ENCODE measurements at regions not wholly inside any gene's neighbourhood (a gene's known extent, or its start where the extent isn't known, plus 50 kb on each side); places are given as distances from the start of the nearest gene placed in this dataset.

DNA sequence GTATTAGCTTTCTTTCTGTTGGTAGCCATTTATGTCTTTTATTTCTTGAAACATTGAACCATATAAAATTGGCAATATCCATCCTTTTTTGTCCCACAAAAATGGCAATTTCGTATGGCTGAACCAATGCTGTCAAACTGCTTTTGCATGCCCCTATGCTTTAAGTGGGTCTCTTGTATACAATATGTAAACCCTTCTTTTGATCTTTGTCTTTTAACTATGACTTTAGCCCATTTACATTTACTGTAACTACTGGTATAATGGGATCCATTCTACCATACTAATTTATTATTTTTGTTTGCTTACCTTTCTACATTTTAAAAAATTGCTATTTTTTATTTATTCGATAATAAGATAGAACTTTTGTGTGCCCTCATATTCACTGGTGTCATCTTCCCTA, 93.4 kb downstream of the TENT4A start:
- DNase-seq: no peak

DNA sequence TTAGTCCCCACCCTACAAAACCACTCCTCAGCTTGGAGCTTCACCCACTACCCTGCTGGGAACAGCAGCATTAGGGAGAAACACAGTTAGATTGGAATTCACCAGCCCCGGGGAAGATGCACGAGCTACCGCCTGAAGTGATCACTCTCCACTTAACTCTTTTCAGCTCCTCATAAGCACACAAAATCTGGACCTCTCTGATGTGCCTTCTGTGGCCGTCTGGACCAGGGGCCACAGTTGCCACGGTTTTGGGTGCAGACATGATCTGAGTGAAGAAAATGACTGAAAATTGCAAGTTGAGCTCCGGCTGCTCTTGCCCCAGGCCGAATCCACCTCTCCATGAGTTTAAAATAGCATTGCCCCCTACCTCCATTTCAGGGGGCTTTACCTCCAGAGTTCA, 95.2 kb downstream of the TENT4A start:
- no peak for DNase-seq

DNA sequence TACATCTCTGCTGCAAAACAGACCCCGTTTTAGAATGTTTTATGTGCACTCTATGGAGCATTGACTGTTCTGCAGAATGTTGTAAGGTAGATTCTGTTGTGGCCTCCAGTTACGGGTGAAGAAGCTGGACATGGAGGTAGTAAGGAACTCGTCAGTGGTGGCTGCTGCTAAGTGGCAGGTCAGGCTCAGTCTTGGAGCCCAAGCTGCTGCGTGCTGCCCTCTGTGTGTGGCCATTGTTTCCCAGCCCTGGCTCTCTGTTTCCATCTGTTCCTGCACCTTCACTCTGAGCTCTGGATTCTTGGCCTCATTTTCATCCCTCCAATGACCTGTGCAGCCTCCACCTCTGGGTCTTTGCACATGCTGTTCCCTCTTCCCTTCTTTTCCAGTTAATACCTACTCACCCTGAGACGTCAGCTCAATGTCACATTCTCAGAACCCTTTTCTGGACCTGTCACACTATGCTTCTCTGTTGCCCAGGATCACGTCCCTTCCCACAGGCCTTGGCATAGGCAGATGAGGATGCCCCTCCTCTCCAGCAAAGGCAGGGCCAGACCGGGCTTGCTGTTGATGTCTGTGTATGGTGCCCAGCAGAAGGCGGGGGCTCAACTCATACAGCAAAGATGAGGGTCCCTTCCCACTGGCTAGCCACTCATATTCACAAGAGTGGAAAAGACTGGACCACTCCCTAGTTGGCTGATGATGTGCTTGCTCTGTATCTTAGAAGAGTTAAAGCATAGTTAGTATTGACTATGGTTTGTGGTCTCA, 97.6 kb downstream of the TENT4A start:
- DNase-seq: no peak

DNA sequence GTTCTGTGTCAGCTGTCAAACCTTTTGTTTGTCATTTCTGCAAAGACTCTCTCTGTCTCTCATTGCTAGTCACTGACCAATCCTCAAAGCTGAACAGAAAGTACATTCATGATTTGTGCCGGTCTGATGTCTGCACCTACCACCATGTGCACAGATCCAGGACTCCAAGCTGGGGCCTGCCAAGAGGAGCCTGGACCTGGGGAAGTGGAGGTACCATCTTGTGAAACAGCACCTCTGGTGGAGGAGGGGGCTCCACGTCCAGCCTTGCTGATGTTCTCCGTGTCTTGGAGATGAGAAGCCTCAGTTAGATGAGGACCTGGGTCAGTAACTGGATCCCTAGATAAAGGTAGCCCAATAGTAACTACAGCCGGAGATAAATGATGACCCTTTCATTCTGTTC, 98.9 kb downstream of the TENT4A start:
- no peak for DNase-seq

DNA sequence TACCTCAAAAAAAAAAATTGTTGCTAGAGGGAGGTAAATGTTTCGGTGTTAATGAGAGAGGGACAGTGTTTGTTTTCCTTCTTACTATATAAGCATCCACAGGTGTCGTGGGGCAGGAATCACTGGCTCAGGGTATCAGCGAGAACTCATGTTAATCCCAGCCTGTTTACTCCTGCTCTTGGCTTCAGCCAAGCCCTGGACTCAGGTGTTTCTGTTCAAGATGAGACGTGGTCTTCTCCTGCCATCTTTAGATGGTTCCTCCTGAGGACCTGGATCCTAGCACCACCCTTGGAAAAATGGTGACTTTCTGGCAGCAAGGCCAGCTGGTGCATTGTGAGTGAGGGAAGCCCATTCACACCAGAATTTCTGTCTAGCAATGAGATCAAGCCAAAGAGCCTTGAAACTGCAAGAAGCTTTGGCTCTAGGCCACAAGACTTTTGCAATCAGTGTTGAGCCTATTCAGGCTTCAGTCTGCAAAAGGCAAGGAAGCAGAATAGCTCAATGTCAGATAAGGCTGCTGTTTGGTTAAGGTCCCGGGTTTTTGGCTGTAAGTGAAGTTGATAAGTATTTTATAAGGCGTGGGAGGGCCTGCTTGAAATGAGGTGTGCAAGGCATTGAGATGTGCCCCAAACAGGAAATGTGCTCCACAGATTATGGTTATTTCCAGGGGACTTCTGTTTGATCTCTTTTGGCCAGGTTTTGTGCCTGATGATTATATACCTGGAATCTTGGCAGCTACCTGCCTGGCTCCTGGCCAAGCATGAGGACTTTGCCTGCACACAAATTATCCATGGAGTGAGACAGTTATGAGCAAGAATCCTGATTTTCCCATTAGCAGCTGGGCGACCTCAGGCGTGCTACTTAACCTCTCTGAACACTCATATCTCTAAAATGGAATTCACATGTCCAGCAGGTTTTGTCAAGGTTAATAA, 99.8 kb downstream of the TENT4A start:
- DNase-seq: no peak

DNA sequence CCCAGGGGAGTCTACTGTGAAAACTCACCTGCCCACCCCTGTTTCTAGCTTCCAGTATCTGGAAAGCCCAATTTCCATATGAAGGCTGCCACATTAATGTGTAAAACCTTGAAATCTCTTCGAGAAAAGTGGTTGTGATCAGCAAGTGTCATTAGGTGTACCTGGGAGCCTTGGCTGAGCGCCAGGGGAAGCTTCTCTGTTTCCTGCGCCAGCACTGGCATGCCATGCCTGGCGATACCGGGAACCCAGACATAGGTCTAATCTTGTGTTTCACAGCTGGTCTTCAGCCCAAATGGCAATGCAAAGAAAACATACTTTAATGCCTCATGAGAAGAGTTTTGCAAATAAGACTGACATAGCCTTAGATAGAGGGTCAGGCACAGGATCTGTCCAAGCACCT, 101.6 kb downstream of the TENT4A start:
- no peak for DNase-seq

DNA sequence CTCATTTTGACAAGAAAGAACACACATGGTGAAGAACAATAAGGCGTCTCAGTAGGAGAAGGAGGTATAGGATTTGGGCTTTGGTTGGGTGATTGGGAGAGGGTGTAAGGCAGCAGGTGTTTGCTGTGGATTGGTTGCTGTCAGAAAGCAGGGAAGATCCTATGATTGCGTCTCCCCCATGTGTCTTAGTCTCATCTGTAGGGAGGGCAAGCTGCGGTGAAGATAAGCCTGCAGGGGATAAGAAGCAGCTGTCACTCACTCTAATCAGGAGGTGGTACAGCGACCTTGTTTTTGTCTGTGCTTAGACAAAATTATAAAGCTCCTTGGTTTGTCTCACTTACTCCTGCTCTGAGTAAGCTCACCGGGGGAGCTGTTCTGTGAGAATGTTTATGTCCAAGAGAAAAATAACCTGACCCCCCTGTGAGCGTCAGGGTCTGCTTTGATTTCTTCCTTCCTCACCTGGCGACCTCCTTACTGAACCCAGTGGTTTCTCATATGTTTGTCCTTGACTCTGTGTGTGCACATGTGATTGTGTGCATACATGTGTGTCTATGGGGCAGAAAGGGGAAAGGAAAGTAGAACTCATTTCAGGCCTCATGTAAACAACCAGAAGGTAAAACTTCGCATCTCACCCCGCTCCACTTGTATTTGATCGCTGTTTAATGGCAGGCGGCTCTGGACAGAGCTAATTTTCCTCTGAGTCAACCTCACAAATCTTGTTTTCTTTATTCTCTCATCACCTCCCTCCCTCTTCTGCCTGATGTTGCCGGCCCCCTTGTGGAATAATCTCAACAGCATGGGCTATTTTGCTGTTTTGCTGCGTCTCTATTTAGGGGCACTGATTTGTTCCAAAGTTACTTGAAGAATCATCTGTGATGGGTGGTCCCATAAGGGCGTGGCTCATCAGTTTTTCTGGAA, 105.6 kb downstream of the TENT4A start:
- no peak for DNase-seq

DNA sequence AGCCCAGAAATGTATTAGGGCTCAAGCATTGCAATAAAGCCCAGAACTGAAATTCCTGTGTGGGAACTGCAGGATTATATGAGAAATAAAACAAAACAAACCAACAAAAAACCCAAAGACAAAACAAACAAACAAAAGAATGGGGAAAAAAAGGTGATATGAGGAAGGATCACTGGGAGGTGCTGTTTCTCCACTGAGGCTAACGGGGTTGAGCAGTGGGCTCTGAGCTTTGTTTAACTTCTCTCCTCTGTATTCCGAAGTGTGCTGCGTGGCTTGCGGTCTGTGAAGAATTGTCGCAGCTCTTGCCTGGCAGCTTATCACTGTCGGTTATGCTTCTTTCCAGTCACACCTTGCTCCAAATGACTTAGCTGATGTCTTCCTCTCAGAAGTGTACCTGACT, 106.3 kb downstream of the TENT4A start:
- DNase-seq: no peak

DNA sequence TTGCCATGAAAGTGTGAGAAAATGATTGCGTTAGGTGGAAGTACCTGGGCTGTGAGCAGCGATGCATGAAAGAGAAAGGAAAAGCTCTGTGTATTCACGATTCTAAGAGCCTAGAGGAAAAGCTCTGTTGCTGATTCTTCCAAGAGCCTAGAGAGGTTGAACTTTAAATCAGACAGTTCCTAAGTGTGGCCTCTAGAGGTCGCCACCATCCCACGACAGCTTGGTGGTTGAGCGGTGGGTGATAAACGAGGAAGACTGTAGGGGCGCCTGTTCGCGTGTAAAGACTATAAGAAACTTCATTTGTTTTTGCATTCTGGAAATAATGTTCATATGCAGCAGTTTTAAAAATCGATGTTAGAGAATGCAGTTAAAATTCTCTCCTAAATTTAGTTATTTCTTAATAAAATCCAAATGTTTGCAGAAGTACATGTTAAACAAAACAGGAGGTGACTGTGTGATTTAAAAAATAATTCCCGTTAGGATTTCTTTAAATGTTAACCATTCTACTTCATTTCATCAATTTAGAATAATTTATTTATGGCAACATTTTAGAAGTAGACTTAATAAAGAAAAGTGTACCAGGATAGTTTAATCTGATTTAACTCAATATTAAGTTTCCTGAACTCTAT, 107.7 kb downstream of the TENT4A start:
- DNase-seq: peak; percentile 81 to 85

DNA sequence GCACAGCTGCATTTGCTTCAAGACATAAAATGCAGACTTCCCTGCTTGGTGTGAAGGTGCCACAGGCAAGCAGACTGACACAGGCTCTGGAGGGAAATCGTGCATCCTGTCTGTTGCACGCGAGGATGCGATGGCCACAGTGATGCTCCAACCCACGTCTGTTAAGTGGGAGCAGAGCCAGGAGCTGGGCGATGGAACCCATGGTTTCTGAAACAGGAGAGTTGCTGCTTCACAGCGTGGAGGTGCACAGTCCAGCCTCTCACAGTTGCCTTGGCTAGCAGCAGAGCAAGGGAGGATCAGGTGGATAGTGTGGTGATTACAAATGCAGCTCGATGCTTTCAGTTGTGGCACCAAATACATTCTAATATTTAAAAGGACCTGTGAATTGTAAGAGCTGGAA, 108.8 kb downstream of the TENT4A start:
- DNase-seq: no peak

DNA sequence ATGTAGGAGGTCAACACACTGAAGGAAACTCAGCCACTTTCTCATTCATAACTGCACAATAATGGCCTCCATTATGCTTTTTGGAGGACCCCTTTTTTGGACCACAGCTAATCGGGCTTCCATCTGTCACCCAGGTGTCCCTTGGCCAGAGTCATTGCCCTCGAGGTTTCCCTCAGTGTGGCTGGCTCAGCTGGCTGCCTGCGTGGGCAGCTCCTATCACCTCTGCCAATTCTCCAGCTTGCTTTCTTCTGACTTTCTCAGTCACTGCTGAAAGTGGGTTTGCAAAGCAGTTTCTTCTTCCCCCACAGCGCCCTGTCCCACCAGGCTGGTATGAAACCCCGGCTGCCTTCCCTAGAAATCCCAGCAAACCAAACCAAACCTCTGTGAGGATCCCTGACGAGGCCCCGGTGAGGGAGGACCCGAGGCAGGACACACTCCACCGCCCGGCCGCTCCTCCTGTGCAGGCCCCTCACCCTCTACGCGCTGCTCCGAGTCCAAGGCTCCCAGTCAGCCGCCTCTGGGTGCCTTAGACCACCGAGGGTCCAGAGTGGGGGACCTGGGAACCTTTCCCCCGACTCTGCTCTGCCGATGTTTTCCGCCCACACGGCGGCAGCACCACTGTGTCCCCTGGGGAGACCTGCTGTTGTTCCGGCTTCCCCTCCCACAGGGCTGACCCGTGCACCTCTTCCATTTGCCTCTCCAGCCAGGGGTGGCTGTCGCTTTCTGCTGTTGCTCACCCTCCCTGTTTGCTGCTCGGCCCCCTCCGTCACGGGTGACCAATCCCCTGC, 109.5 kb downstream of the TENT4A start:
- peak; percentile 56 to 75 for DNase-seq

DNA sequence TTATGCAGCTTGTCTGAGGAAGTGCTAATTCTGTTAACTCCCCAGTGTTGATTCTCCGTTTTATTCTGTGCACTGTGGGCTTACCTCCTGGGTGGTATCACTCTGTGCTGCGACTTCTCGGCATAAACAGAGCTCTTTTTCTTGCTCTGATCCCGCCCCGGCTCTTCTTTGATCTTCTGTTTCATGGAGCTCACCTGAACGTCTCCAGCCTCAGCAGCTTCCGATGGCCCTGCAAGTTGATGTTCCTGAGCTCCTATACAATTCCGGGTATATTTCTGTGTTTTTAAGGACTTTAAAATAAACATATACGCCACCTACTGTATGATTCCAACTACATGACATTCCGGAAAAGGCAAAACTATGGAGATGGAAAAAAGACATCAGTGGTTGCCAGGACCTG, 110.8 kb downstream of the TENT4A start:
- no peak for DNase-seq

DNA sequence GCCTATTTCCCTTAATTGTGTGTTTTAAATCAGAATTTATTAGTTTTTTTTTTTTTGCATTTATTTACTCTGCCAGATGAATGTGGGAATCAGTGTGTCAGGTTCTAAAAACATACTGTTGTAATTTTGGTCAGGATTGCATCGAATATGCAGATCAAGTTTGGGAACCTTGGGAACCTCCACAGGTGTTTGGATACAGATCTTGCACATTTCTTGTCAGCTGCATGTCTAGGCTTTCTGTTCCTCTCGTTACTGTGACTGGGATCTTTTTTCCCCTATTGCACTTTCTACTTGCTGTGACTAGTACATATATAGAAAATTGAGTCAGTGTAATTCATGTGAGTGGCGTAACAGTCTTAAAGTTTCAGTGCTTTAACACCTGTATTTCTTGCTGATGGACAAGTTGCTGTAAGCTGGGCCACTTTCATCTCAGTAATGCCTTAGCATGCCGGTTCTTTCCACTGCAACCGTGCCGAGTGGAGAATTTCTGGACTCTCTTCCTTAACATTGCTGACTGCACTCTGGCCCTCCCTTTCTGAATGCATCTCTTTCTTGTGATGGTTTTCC, 112.5 kb downstream of the TENT4A start:
- no peak for DNase-seq

DNA sequence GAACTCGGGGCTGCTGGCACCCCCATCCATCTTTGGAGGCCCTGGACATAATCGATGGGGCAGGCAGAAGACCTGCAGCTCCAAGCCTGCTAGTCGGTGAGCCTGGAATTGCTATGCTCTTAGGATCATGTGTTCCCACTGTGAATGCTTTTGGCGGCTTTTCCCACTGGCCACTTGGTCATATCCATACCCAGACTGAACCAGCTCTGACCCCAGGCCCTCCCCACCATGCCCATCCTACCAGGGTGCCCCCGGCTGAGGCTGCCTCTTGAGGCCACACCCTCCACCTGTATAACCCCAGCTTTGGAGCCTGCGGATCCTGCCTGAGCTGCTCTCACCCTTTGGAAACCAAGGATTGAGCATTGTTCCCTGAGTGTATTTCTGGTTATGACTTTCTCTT, 113.5 kb downstream of the TENT4A start:
- DNase-seq: no peak

DNA sequence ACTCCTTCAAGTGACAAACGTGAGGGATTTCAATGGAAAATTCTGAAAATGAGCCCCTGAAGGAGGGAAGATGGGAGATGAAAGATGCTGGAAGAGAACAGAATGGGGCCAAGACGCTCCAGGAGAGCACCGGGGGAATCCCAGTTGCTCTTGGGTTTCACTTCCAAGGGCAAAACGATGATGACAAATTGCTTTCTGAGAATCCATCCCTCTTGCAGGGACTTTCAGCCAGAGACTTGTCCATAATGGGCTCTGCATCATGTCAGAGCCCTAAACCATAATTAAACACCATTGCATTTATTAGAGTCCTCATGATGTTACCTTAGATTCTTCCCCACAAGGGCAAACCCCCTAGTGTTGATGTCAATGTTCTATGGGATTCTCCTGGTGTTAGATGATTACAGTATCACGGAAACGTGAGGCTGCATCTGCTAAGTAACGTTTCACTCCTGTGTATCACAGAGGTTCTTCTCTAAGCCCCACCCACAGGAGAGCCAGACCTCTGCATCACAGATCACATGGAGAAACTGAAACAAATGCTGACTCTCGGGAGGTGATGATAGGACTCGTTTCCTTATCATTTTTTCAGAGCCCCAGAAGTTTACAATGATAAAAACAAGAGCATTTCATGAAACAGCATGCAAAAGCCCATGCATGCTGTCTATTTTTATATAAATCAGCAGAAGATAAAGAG, 114.4 kb downstream of the TENT4A start:
- no peak for DNase-seq

DNA sequence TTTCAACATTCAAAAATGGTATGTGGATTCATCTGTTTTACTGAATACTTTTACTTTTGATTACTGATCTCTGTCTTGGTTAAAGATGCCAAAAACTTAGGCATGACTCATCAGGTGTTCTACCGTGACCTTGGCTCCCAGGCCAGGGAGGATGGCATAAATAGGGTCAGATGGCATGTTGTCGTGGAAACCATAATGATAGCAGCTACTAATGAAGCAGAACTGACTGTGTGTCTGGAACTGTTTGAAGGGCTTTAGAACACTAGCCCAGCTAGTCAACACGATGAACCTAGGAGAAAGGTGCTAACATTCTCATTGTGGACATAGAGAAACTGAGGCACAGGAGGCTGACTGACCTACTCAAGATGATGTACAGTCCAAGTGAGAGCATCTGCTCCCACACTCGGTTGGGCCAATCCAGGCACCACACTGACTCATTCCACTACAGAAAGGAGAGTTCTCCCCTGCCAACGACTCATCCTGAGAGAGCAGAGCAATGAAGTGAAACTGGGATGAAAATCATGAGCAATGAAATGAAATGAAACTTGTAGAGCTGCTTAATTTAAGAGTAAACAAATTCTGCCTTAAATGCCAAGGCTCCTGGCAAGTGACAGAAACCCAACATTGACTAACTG, 116.0 kb downstream of the TENT4A start:
- DNase-seq: no peak

DNA sequence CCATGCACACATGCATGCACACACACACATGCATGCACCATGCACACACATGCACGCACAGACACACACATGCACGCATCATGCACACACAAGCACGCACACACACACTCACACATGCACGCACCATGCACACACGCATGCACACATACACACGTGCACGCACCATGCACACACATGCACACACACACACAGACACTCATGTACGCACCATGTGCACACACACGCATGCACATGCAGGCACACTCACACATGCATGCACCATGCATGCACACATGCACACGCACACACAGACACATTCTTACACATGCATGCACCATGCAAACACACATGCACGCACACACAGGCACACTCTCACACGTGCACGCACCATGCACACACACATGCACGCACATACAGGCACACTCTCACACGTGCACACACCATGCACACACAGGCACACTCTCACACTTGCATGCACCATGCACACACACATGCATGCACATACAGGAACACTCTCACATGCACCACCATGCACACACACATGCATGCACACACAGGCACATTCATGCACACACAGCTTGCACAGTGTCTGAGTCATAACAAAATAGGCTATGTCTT, 117.5 kb downstream of the TENT4A start:
- DNase-seq: no peak

DNA sequence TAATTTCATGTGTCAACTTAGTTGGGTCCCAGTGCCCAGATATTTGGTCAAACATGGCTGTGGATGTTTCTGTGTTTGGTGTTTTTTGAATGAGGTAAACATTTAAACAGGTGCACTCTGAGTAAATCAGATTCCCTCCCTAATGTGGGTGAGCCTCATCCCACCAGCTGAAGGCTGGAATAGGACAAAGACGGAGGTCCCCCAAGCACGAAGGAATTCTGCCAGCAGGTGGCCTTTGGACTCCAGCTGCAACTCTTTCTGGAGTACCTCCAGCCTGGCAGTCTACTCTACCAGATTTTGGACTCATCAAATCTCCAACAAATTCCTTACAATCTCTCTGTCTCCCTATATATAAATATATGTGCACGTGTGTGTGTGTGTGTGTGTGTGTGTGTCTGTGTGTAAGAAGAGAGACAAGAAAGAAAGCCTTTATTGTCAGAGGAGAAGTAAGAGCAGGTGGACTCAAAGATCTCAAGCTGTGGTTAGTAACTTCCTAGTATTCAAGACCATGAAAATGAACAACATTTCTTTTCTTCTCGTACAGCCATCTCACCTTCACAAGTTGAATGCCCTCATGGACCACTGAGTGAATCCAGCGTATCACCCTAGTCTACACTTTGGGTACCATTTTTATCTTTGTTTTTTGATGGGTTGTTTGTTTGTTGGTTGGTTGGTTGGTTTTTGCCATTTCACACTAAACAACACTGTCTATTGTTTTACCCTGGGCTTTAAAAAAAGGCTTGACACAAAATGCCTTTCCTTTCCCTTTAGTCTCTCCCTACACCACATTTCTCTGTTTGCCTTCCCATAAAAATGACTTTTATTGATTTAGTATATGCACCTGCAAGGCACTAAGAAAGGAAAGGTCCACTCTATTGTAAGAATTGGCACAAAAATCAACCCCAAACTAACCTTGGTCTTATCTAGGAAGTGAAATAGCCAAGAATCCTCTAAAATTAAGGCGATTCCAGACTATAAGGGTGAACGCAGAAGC, 118.7 kb downstream of the TENT4A start:
- DNase-seq: no peak

DNA sequence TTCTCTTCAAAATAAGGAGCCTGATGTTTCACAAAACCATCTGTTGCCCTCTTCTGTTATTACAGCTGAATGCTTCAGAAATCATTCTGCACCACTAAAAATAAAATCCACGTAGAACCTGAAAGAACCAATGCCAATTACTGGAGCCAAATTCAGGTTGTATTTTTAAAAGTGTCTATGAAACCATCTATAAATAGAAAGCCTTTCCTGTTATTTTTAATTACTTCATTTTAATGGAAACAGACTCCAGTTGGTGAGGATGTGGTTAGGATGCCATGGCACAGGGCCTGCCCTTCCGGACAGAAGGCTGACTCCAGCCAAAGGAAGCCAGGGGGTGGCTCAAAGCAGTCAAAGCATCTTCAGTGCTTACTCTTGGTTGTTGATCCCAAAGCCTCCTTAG, 119.8 kb downstream of the TENT4A start:
- DNase-seq: no peak

Data from NCI-H1930 (cell line).